ENCODE measurements at regions not wholly inside any gene's neighbourhood (a gene's known extent, or its start where the extent isn't known, plus 50 kb on each side); places are given as distances from the start of the nearest gene placed in this dataset.

GRCh38 chr3:115448851-115449250 is 174.5 kb upstream of the GAP43 start:
- Histone ChIP-seq H3K27ac (no peak overlapping the region), H3K4me3 (no peak overlapping the region), H3K4me1 (no peaks in the 10 kb centered on the region), H3K36me3 (no peaks in the 10 kb centered on the region), H3K9me3 (no peaks in the 10 kb centered on the region), H3K27me3 (no peaks in the 10 kb centered on the region)
- DNase-seq, result no peak
- in situ Hi-C loops (cut with MboI; ENCODE audit: low pct_ligation_motif_present in 1 of 4, low pct_unique_long_range_greater_than_20kb in 1 of 4, low sequenced_read_pairs in 3 of 4) (no loop called here), intact Hi-C loops (cut with DNase I; ENCODE audit: low total_unique reads) (no loop called here)
- WGBS, 2 donors (ENCODE audit: low coverage in 1 of 2), result 40 to 44% methylated on average over 2 of the region's 2 CpGs
- TF ChIP-seq POLR2A (IDR thresholded peaks at IDR 0.05), result no peak
- TF ChIP-seq, protein P1, sequence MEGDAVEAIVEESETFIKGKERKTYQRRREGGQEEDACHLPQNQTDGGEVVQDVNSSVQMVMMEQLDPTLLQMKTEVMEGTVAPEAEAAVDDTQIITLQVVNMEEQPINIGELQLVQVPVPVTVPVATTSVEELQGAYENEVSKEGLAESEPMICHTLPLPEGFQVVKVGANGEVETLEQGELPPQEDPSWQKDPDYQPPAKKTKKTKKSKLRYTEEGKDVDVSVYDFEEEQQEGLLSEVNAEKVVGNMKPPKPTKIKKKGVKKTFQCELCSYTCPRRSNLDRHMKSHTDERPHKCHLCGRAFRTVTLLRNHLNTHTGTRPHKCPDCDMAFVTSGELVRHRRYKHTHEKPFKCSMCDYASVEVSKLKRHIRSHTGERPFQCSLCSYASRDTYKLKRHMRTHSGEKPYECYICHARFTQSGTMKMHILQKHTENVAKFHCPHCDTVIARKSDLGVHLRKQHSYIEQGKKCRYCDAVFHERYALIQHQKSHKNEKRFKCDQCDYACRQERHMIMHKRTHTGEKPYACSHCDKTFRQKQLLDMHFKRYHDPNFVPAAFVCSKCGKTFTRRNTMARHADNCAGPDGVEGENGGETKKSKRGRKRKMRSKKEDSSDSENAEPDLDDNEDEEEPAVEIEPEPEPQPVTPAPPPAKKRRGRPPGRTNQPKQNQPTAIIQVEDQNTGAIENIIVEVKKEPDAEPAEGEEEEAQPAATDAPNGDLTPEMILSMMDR (IDR thresholded peaks at IDR 0.05), result no peak
- TF ChIP-seq POLR2AphosphoS5 (IDR thresholded peaks at IDR 0.05), result no peak
- no peak for TF ChIP-seq EP300 (IDR thresholded peaks at IDR 0.05; ENCODE audit: low read depth)

- intact Hi-C loops (cut with DNase I; ENCODE audit: low total_unique reads), result no loop called here
- TF ChIP-seq POLR2AphosphoS5 (IDR thresholded peaks at IDR 0.05) (no peak), EP300 (IDR thresholded peaks at IDR 0.05; ENCODE audit: low read depth) (no peak), POLR2A (IDR thresholded peaks at IDR 0.05) (no peak)
- TF ChIP-seq, protein P1 (IDR thresholded peaks at IDR 0.05), result no peak
- Histone ChIP-seq H3K4me3 (no peak overlapping the region), H3K9me3 (no peaks in the 10 kb centered on the region), H3K36me3 (no peaks in the 10 kb centered on the region), H3K27ac (no peak overlapping the region), H3K27me3 (no peaks in the 10 kb centered on the region), H3K4me1 (no peaks in the 10 kb centered on the region)
- DNase-seq, result no peak
- in situ Hi-C loops (cut with MboI; ENCODE audit: low pct_ligation_motif_present in 1 of 4, low pct_unique_long_range_greater_than_20kb in 1 of 4, low sequenced_read_pairs in 3 of 4), result no loop called here
- WGBS, 2 donors (ENCODE audit: low coverage in 1 of 2), result 41 to 44% methylated on average over 4 of the region's 4 CpGs
These were observed 173.3 kb upstream of the GAP43 start for GRCh38 chr3:115450036-115450435.

GRCh38 chr3:115464036-115464435 is 159.3 kb upstream of the GAP43 start:
- Histone ChIP-seq H3K27ac (no peak overlapping the region), H3K27me3 (no peaks in the 10 kb centered on the region), H3K36me3 (no peaks in the 10 kb centered on the region), H3K9me3 (no peaks in the 10 kb centered on the region), H3K4me1 (no peaks in the 10 kb centered on the region), H3K4me3 (no peak overlapping the region)
- no peak for DNase-seq
- intact Hi-C loops (cut with DNase I; ENCODE audit: low total_unique reads) (no loop called here), in situ Hi-C loops (cut with MboI; ENCODE audit: low pct_ligation_motif_present in 1 of 4, low pct_unique_long_range_greater_than_20kb in 1 of 4, low sequenced_read_pairs in 3 of 4) (no loop called here)
- TF ChIP-seq POLR2A (IDR thresholded peaks at IDR 0.05) (no peak), POLR2AphosphoS5 (IDR thresholded peaks at IDR 0.05) (no peak), EP300 (IDR thresholded peaks at IDR 0.05; ENCODE audit: low read depth) (no peak)
- TF ChIP-seq, protein P1 (IDR thresholded peaks at IDR 0.05), result no peak
- 52 to 55% methylated on average over 2 of the region's 2 CpGs for WGBS, 2 donors (ENCODE audit: low coverage in 1 of 2)

- TF ChIP-seq, protein P1 (IDR thresholded peaks at IDR 0.05), result no peak
- TF ChIP-seq EP300 (IDR thresholded peaks at IDR 0.05; ENCODE audit: low read depth), result no peak
- TF ChIP-seq POLR2A (IDR thresholded peaks at IDR 0.05), result no peak
- no peak for TF ChIP-seq POLR2AphosphoS5 (IDR thresholded peaks at IDR 0.05)
- Histone ChIP-seq H3K27ac (no peak overlapping the region), H3K9me3 (no peaks in the 10 kb centered on the region), H3K36me3 (no peaks in the 10 kb centered on the region), H3K27me3 (no peaks in the 10 kb centered on the region), H3K4me3 (no peak overlapping the region), H3K4me1 (no peaks in the 10 kb centered on the region)
- no peak for DNase-seq
- in situ Hi-C loops (cut with MboI; ENCODE audit: low pct_ligation_motif_present in 1 of 4, low pct_unique_long_range_greater_than_20kb in 1 of 4, low sequenced_read_pairs in 3 of 4) (no loop called here), intact Hi-C loops (cut with DNase I; ENCODE audit: low total_unique reads) (no loop called here)
- WGBS, 2 donors (ENCODE audit: low coverage in 1 of 2), result 41 to 44% methylated on average over 3 of the region's 3 CpGs
These were observed 153.7 kb upstream of the GAP43 start for GRCh38 chr3:115469649-115470048.
